Neural progenitor cell (in vitro differentiated cells): ENCODE measurements at regions not wholly inside any gene's neighbourhood (a gene's known extent, or its start where the extent isn't known, plus 50 kb on each side); places are given as distances from the start of the nearest gene placed in this dataset.
A peak's percentile ranks its signal among the peaks of the same experiment; 100 is the strongest.

ENCODE experiments used
- DNase-seq: peaks from one replicate; pipeline ENCODE4 v3.0.0-alpha.2; 2016; ENCODE audit warnings: low spot score
- H2AFZ ChIP-seq: fragments of 200-600 bp; sonication (generic); replicated peaks from 2 replicates; pipeline ENCODE4 v1.6.1; 2016; ENCODE audit warnings: antibody characterized with exemption
- H3F3A ChIP-seq: fragments of 200-600 bp; sonication (generic); 2 replicates; pipeline ENCODE4 v1.6.1; 2016; ENCODE audit warnings: antibody characterized with exemption, low read depth
- H3K27ac ChIP-seq: fragments of 200-600 bp; sonication (generic); 2 replicates; pipeline ENCODE4 v1.5.1; 2016; ENCODE audit warnings: mild to moderate bottlenecking
- H3K27me3 ChIP-seq: fragments of 200-600 bp; sonication (generic); 2 replicates; pipeline ENCODE4 v1.6.1; 2016; ENCODE audit warnings: mild to moderate bottlenecking, moderate library complexity
- H3K36me3 ChIP-seq: fragments of 200-600 bp; sonication (generic); 2 replicates; pipeline ENCODE4 v1.5.1; 2016
- H3K4me1 ChIP-seq: fragments of 200-600 bp; sonication (generic); 2 replicates; pipeline ENCODE4 v1.6.1; 2016; ENCODE audit warnings: mixed run types
- H3K4me2 ChIP-seq: fragments of 200-600 bp; sonication (generic); 2 replicates; pipeline ENCODE4 v1.6.1; 2016
- H3K4me3 ChIP-seq: fragments of 200-600 bp; sonication (generic); 2 replicates; pipeline ENCODE4 v1.5.1; 2016
- H3K79me2 ChIP-seq: fragments of 200-600 bp; sonication (generic); 2 replicates; pipeline ENCODE4 v1.6.1; 2016; ENCODE audit warnings: low read depth
- H3K9ac ChIP-seq: fragments of 200-600 bp; sonication (generic); 2 replicates; pipeline ENCODE4 v1.6.1; 2016
- H3K9me3 ChIP-seq: fragments of 200-600 bp; sonication (generic); 2 replicates; pipeline ENCODE4 v1.5.1; 2016; ENCODE audit warnings: low read depth
- H4K20me1 ChIP-seq: fragments of 200-600 bp; sonication (generic); 2 replicates; pipeline ENCODE4 v1.6.1; 2016; ENCODE audit warnings: low read depth
- H3K27ac Mint-ChIP-seq: 3 replicates; pipeline ENCODE4 v1.8.0; 2021; ENCODE audit warnings: mixed read lengths
- H3K27me3 Mint-ChIP-seq: 2 replicates; pipeline ENCODE4 v1.8.0; 2022; ENCODE audit warnings: low read depth, mild to moderate bottlenecking, inconsistent platforms, moderate library complexity, mixed read lengths; ENCODE audit not compliant: insufficient read depth
- H3K36me3 Mint-ChIP-seq: 3 replicates; pipeline ENCODE4 v1.8.0; 2021; ENCODE audit warnings: mixed read lengths
- H3K4me1 Mint-ChIP-seq: 3 replicates; pipeline ENCODE4 v1.8.0; 2021; ENCODE audit warnings: mixed read lengths
- H3K4me3 Mint-ChIP-seq: 3 replicates; pipeline ENCODE4 v1.8.0; 2021; ENCODE audit warnings: mild to moderate bottlenecking, moderate library complexity, mixed read lengths
- H3K9me3 Mint-ChIP-seq: 3 replicates; pipeline ENCODE4 v1.8.0; 2020; ENCODE audit warnings: mixed read lengths
- EZH2 ChIP-seq: fragments of 200-600 bp; sonication (generic); IDR thresholded peaks from 2 replicates; pipeline ENCODE4 v1.6.1; 2017; ENCODE audit warnings: antibody characterized with exemption, mild to moderate bottlenecking, moderate library complexity
- EZH2phosphoT487 ChIP-seq: fragments of 200-600 bp; sonication (generic); IDR thresholded peaks from 2 replicates; pipeline ENCODE4 v1.6.1; 2017; ENCODE audit warnings: antibody characterized with exemption
- TF ChIP-seq, protein P1 (sequence below): fragments of 200-600 bp; sonication (generic); IDR thresholded peaks from 2 replicates; pipeline ENCODE4 v1.5.1; 2017; ENCODE audit warnings: antibody characterized with exemption, mild to moderate bottlenecking

DNA sequence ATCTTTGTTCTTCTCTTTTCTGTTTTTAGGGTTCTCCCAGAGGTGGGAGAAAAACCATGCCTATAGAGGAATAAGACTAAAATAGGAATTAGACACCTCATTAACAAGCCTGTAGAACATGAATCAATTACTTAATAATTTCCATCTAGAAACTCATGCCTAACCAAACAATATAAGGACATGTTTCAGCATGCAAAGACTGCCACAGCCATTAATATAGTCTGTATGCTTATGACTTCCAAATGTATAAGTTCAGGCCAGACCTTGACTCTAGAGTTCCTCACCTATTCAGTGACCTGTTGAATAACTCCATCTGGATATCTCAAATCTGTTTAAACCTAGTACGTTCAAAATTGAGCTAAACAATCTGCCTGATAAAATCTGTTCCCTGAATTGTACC is 304.6 kb downstream of the BMP4 start:
- H3K27ac ChIP-seq, result no peak overlapping the region
- H3K9ac ChIP-seq, result no peak overlapping the region
- DNase-seq, result no peak
- H4K20me1 ChIP-seq, result peaks cover 3% of the 10 kb centered on the region
- Mint-ChIP-seq H3K4me1 (peaks cover 7% of the 10 kb centered on the region), H3K27me3 (no peaks in the 10 kb centered on the region), H3K36me3 (no peaks in the 10 kb centered on the region), H3K4me3 (no peak overlapping the region), H3K9me3 (peaks cover 4% of the 10 kb centered on the region), H3K27ac (no peak overlapping the region)
- no peaks in the 10 kb centered on the region for H3K9me3 ChIP-seq
- no peak overlapping the region for H2AFZ ChIP-seq
- no peaks in the 10 kb centered on the region for H3K79me2 ChIP-seq
- H3K4me2 ChIP-seq, result no peak overlapping the region
- peaks cover 8% of the 10 kb centered on the region for H3K4me1 ChIP-seq
- no peaks in the 10 kb centered on the region for H3K36me3 ChIP-seq
- peaks cover 8% of the 10 kb centered on the region for H3K27me3 ChIP-seq
- peaks cover 6% of the 10 kb centered on the region for H3F3A ChIP-seq
- no peak for TF ChIP-seq EZH2
- TF ChIP-seq, protein P1, sequence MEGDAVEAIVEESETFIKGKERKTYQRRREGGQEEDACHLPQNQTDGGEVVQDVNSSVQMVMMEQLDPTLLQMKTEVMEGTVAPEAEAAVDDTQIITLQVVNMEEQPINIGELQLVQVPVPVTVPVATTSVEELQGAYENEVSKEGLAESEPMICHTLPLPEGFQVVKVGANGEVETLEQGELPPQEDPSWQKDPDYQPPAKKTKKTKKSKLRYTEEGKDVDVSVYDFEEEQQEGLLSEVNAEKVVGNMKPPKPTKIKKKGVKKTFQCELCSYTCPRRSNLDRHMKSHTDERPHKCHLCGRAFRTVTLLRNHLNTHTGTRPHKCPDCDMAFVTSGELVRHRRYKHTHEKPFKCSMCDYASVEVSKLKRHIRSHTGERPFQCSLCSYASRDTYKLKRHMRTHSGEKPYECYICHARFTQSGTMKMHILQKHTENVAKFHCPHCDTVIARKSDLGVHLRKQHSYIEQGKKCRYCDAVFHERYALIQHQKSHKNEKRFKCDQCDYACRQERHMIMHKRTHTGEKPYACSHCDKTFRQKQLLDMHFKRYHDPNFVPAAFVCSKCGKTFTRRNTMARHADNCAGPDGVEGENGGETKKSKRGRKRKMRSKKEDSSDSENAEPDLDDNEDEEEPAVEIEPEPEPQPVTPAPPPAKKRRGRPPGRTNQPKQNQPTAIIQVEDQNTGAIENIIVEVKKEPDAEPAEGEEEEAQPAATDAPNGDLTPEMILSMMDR, result no peak
- TF ChIP-seq EZH2phosphoT487, result no peak
- no peak overlapping the region for H3K4me3 ChIP-seq

GRCh38 chr14:53651096-53651740 is 305.4 kb downstream of the BMP4 start:
- Histone ChIP-seq H3K27ac (no peak overlapping the region), H3F3A (peaks cover 14% of the 10 kb centered on the region), H3K27me3 (peaks cover 8% of the 10 kb centered on the region), H3K36me3 (no peaks in the 10 kb centered on the region), H3K4me1 (peaks cover 14% of the 10 kb centered on the region), H3K79me2 (no peaks in the 10 kb centered on the region), H4K20me1 (peaks cover 3% of the 10 kb centered on the region), H3K9me3 (no peaks in the 10 kb centered on the region), H2AFZ (no peak overlapping the region), H3K9ac (no peak overlapping the region), H3K4me3 (no peak overlapping the region), H3K4me2 (no peak overlapping the region)
- Mint-ChIP-seq H3K36me3 (no peaks in the 10 kb centered on the region), H3K4me1 (peaks cover 10% of the 10 kb centered on the region), H3K27me3 (no peaks in the 10 kb centered on the region), H3K27ac (no peak overlapping the region), H3K9me3 (peaks cover 8% of the 10 kb centered on the region), H3K4me3 (no peak overlapping the region)
- TF ChIP-seq EZH2phosphoT487 (no peak), EZH2 (no peak)
- TF ChIP-seq, protein P1, result no peak
- DNase-seq, result no peak

GRCh38 chr14:53646925-53647324 is 309.7 kb downstream of the BMP4 start:
- peaks cover 7% of the 10 kb centered on the region for H3K4me1 Mint-ChIP-seq
- H3K9me3 Mint-ChIP-seq, result peaks cover 15% of the 10 kb centered on the region
- Histone ChIP-seq H3K36me3 (no peaks in the 10 kb centered on the region), H3F3A (peaks cover 17% of the 10 kb centered on the region), H3K9me3 (no peaks in the 10 kb centered on the region), H3K79me2 (no peaks in the 10 kb centered on the region), H3K4me1 (peaks cover 18% of the 10 kb centered on the region), H4K20me1 (peaks cover 3% of the 10 kb centered on the region), H2AFZ (no peak overlapping the region), H3K27ac (peak overlapping the region; percentile 59), H3K9ac (no peak overlapping the region), H3K4me3 (peak overlapping the region; percentile 13), H3K4me2 (peak overlapping the region; percentile 62), H3K27me3 (peaks cover 8% of the 10 kb centered on the region)
- DNase-seq, result peak; percentile 86
- H3K27me3 Mint-ChIP-seq, result no peaks in the 10 kb centered on the region
- H3K27ac Mint-ChIP-seq, result peak overlapping the region; percentile 73
- H3K36me3 Mint-ChIP-seq, result no peaks in the 10 kb centered on the region
- no peak overlapping the region for H3K4me3 Mint-ChIP-seq
- TF ChIP-seq, protein P1, result no peak
- TF ChIP-seq EZH2phosphoT487 (peak; percentile 90), EZH2 (no peak)
